Esophagus muscularis mucosa (tissue), 4 donors: ENCODE measurements at regions not wholly inside any gene's neighbourhood (a gene's known extent, or its start where the extent isn't known, plus 50 kb on each side); places are given as distances from the start of the nearest gene placed in this dataset.

Source experiments
- CTCF ChIP-seq, 3 experiments: fragments of 200-600 bp in 2 of 3; fragments of 450-650 bp in 1 of 3; sonication (generic) in 2 of 3; IDR thresholded peaks; one replicate each; pipeline ENCODE4 v1.5.1; 2017 to 2019; ENCODE audit warnings: antibody characterized with exemption in 3 of 3, mild to moderate bottlenecking in 2 of 3, moderate library complexity in 1 of 3
- EP300 ChIP-seq: sonication (generic); formaldehyde crosslinking; IDR thresholded peaks from one replicate; pipeline ENCODE4 v1.6.1; 2017; ENCODE audit warnings: antibody characterized with exemption
- POLR2A ChIP-seq: fragments of 450-650 bp; IDR thresholded peaks from one replicate; pipeline ENCODE4 v1.6.1; 2017; ENCODE audit warnings: antibody characterized with exemption, moderate library complexity, mild to moderate bottlenecking, low read depth
- POLR2AphosphoS5 ChIP-seq, 2 donors: sonication (generic); formaldehyde crosslinking; IDR thresholded peaks; one replicate each; pipeline ENCODE4 v1.6.1; 2017; ENCODE audit warnings: antibody characterized with exemption in 2 of 2

DNA sequence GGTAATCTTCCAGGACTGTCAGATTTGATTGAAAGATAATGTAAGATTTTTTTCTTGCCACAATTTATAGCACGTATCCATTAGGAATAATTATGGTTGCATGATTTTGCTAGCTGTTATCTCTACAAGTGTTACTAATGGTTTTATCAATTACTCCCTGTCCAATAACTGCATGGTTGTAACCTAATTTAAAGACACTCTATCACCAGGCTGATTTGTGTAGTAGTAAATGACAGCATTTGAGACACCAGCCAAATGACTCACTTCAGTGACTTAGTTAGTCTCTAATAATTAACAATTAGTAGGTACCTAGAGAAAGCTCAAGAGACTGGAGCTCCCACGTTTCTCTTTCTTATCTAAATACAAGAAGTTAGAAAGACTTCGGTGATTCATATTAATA, 453.8 kb upstream of the POU3F2 start:
- TF ChIP-seq POLR2AphosphoS5 (IDR thresholded peaks at IDR 0.05), result no peak
- TF ChIP-seq POLR2A, result no peak
- no peak for TF ChIP-seq CTCF (IDR thresholded peaks at IDR 0.05)
- TF ChIP-seq EP300, result no peak
